BLaER1 (cell line): ENCODE measurements at regions not wholly inside any gene's neighbourhood (a gene's known extent, or its start where the extent isn't known, plus 50 kb on each side); places are given as distances from the start of the nearest gene placed in this dataset.

Experiments used
- H3K27ac ChIP-seq: shearing (Covaris generic); formaldehyde crosslinking; 2 replicates; pipeline ENCODE4 v1.8.1; 2022
- H3K27me3 ChIP-seq: shearing (Covaris generic); formaldehyde crosslinking; 2 replicates; pipeline ENCODE4 v1.8.1; 2022
- H3K36me3 ChIP-seq: shearing (Covaris generic); formaldehyde crosslinking; 2 replicates; pipeline ENCODE4 v1.8.1; 2022
- H3K4me1 ChIP-seq: shearing (Covaris generic); formaldehyde crosslinking; 2 replicates; pipeline ENCODE4 v1.8.1; 2022
- H3K4me2 ChIP-seq: shearing (Covaris generic); formaldehyde crosslinking; 2 replicates; pipeline ENCODE4 v1.8.1; 2022
- H3K4me3 ChIP-seq: shearing (Covaris generic); formaldehyde crosslinking; 2 replicates; pipeline ENCODE4 v1.8.1; 2022
- H3K9ac ChIP-seq: shearing (Covaris generic); formaldehyde crosslinking; 2 replicates; pipeline ENCODE4 v1.8.1; 2022
- H3K9me3 ChIP-seq: shearing (Covaris generic); formaldehyde crosslinking; 2 replicates; pipeline ENCODE4 v1.8.1; 2022
- H4K20me1 ChIP-seq: shearing (Covaris generic); formaldehyde crosslinking; 2 replicates; pipeline ENCODE4 v1.8.1; 2022
- Cebpa-rat ChIP-seq: shearing (Covaris generic); IDR thresholded peaks from 2 replicates; pipeline ENCODE4 v1.8.1; 2022

DNA sequence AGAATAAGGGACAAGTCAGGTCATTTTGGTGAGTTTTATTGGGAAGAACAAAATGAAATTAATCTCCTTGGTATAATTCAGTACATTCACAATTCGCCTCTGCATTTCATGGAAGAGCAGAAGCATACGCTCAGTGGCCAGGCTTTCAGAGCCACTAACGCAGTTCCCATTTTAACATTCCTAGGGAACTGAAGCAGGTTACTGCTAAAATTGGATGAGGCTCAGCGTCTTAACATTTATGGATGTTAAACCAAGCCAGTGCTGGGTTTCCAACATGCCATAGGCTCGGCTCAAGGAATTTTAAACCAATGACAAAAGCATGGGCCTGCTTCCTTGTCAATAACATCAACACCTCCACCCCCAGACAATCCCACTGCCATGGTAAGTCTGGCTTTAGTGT lies 172.7 kb upstream of the PRICKLE2 start:
- H3K4me2 ChIP-seq, result no peak overlapping the region
- H3K27ac ChIP-seq, result no peak overlapping the region
- H3K36me3 ChIP-seq, result no peaks in the 10 kb centered on the region
- no peak overlapping the region for H3K4me3 ChIP-seq
- H3K4me1 ChIP-seq, result peaks cover 10% of the 10 kb centered on the region
- no peaks in the 10 kb centered on the region for H3K9me3 ChIP-seq
- no peak overlapping the region for H3K9ac ChIP-seq
- no peak for TF ChIP-seq Cebpa-rat
- H4K20me1 ChIP-seq, result no peaks in the 10 kb centered on the region
- no peaks in the 10 kb centered on the region for H3K27me3 ChIP-seq

- no peak overlapping the region for H3K27ac ChIP-seq
- H3K4me1 ChIP-seq, result peaks cover 10% of the 10 kb centered on the region
Measured at GRCh38 chr3:64397573-64397972, 172.3 kb upstream of the PRICKLE2 start.

DNA sequence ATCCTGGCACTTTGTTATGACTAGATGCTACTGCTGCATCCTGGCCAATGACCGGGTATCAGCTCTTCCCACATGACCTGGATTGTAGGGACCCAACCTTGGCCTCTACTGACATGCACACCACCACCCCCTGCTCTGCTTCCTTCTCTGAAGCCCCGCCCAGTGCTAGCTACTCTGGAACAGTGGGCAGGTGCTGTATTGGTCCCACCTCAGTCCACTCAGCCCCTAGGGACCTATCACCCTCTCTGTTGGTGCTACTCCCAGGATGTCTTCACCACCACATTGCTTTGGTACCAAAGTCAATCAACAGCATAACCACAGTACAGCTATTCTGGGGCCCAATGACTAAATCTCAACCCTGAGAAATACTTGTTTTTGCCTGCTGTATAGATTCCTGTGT lies 170.2 kb upstream of the PRICKLE2 start:
- Histone ChIP-seq H3K27me3 (no peaks in the 10 kb centered on the region), H3K4me2 (no peak overlapping the region), H3K27ac (no peak overlapping the region), H4K20me1 (no peaks in the 10 kb centered on the region), H3K9ac (no peak overlapping the region), H3K4me1 (peaks cover 10% of the 10 kb centered on the region), H3K36me3 (no peaks in the 10 kb centered on the region), H3K4me3 (no peak overlapping the region), H3K9me3 (no peaks in the 10 kb centered on the region)
- no peak for TF ChIP-seq Cebpa-rat

More at GRCh38 chr3:64397573-64397972, 172.3 kb upstream of the PRICKLE2 start:
- TF ChIP-seq Cebpa-rat, result no peak
- Histone ChIP-seq H4K20me1 (no peaks in the 10 kb centered on the region), H3K9me3 (no peaks in the 10 kb centered on the region), H3K36me3 (no peaks in the 10 kb centered on the region), H3K4me2 (no peak overlapping the region), H3K4me3 (no peak overlapping the region), H3K27me3 (no peaks in the 10 kb centered on the region), H3K9ac (no peak overlapping the region)

- no peak overlapping the region for H3K27ac ChIP-seq
- H3K4me1 ChIP-seq, result peaks cover 10% of the 10 kb centered on the region
- TF ChIP-seq Cebpa-rat, result no peak
- no peak overlapping the region for H3K4me3 ChIP-seq
- H4K20me1 ChIP-seq, result no peaks in the 10 kb centered on the region
- H3K9me3 ChIP-seq, result no peaks in the 10 kb centered on the region
- no peaks in the 10 kb centered on the region for H3K36me3 ChIP-seq
- no peaks in the 10 kb centered on the region for H3K27me3 ChIP-seq
- no peak overlapping the region for H3K4me2 ChIP-seq
- no peak overlapping the region for H3K9ac ChIP-seq
Measured at GRCh38 chr3:64393193-64393592, 167.9 kb upstream of the PRICKLE2 start.

DNA sequence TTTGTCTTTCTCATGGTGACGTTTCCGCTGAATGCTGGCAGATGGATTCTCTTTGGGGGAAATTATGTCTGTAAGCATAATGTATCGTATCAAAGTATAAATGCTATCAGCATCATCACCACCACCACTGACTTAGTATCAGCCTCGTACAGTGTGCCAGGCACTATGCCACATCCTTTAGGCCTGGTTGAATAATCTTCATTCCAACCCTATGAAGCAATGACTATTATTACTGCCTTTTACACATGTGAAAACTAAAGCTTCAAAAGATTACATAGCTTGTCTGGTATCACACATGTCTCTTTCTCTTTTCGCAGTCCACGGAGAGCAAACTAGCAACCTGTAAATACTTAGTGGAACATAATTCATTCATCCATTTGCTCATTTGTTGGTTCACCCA lies 166.7 kb upstream of the PRICKLE2 start:
- Histone ChIP-seq H3K27me3 (no peaks in the 10 kb centered on the region), H3K36me3 (no peaks in the 10 kb centered on the region), H3K4me3 (no peak overlapping the region), H4K20me1 (no peaks in the 10 kb centered on the region), H3K9me3 (no peaks in the 10 kb centered on the region), H3K9ac (no peak overlapping the region), H3K27ac (no peak overlapping the region), H3K4me1 (peaks cover 6% of the 10 kb centered on the region), H3K4me2 (no peak overlapping the region)
- TF ChIP-seq Cebpa-rat, result no peak

DNA sequence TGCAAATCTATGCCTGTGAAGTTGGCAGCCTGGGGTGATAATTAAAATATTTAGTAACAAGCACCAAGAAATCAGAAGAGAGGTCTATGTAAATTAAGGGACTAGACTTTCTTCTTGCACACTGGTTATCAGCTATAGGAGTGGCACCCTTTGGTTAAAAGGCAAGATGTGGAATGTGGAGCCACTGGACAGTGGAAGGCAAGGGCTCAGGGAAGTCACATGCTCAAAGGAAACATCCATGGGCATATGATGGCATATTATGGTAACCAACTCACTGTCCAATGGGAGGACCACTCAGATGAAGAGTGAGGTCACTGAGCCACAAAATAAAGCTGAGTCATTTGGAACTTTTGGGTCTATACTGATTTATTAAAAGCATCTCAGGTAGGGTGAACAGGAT lies 165.6 kb upstream of the PRICKLE2 start:
- no peak overlapping the region for H3K4me3 ChIP-seq
- no peak for TF ChIP-seq Cebpa-rat

DNA sequence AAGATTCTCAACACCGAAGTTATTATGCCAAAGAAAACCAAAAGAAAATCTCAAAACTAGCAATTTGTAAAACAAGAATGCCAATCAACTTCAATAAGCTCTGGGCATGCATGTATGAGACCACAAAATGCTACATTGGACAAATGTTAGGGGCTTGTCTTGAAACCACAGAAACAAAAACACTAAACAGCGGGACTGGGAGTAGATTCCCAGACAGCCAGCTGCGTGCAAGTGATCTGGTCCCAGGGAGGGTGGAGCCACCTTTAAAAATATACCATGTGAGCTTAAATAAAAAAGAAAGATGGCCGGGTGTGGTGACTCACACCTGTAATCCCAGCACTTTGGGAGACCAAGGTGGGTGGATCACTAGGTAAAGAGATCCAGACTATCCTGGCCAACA lies 163.6 kb upstream of the PRICKLE2 start:
- H3K27ac ChIP-seq, result no peak overlapping the region
- TF ChIP-seq Cebpa-rat, result no peak
- H3K4me1 ChIP-seq, result no peaks in the 10 kb centered on the region
- no peak overlapping the region for H3K4me2 ChIP-seq
- H3K9ac ChIP-seq, result no peak overlapping the region
- H4K20me1 ChIP-seq, result no peaks in the 10 kb centered on the region
- H3K36me3 ChIP-seq, result no peaks in the 10 kb centered on the region
- no peaks in the 10 kb centered on the region for H3K9me3 ChIP-seq
- H3K27me3 ChIP-seq, result no peaks in the 10 kb centered on the region
- no peak overlapping the region for H3K4me3 ChIP-seq

More for the DNA sequence above, 165.6 kb upstream of the PRICKLE2 start:
- H3K36me3 ChIP-seq, result no peaks in the 10 kb centered on the region
- H3K4me1 ChIP-seq, result no peaks in the 10 kb centered on the region
- H3K4me2 ChIP-seq, result no peak overlapping the region
- no peaks in the 10 kb centered on the region for H3K27me3 ChIP-seq
- H3K27ac ChIP-seq, result no peak overlapping the region
- H4K20me1 ChIP-seq, result no peaks in the 10 kb centered on the region
- no peak overlapping the region for H3K9ac ChIP-seq
- H3K9me3 ChIP-seq, result no peaks in the 10 kb centered on the region

- no peaks in the 10 kb centered on the region for H3K36me3 ChIP-seq
- no peaks in the 10 kb centered on the region for H3K4me1 ChIP-seq
- TF ChIP-seq Cebpa-rat, result no peak
- no peaks in the 10 kb centered on the region for H3K9me3 ChIP-seq
- no peak overlapping the region for H3K27ac ChIP-seq
- H3K4me3 ChIP-seq, result no peak overlapping the region
- H4K20me1 ChIP-seq, result no peaks in the 10 kb centered on the region
- H3K27me3 ChIP-seq, result no peaks in the 10 kb centered on the region
- no peak overlapping the region for H3K4me2 ChIP-seq
- H3K9ac ChIP-seq, result no peak overlapping the region
Measured at GRCh38 chr3:64387688-64388087, 162.4 kb upstream of the PRICKLE2 start.

- Histone ChIP-seq H3K27ac (no peak overlapping the region), H3K4me2 (no peak overlapping the region), H3K9ac (no peak overlapping the region), H3K27me3 (no peaks in the 10 kb centered on the region), H3K4me1 (no peaks in the 10 kb centered on the region), H3K4me3 (no peak overlapping the region), H3K36me3 (no peaks in the 10 kb centered on the region), H3K9me3 (no peaks in the 10 kb centered on the region), H4K20me1 (no peaks in the 10 kb centered on the region)
- no peak for TF ChIP-seq Cebpa-rat
Measured at GRCh38 chr3:64385277-64385676, 160.0 kb upstream of the PRICKLE2 start.

DNA sequence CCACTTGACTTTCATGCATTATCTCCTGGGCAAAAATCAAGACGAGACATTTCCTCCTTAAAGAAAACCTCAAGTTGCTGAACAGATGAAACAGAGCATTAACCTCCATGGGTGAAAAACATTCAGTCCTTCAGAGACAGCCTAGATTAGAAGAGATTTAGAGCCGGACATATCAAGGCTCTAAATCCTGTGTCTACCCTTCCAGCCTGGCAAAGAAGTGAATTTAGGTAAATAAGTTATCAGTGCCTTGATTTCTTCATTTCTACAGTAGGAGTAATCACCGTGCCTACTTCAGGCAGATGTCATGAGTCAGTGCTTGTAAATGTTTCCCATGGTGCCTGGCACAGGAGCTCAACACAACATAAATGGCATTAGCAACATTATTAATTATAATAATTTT lies 159.3 kb upstream of the PRICKLE2 start:
- H3K4me1 ChIP-seq, result no peaks in the 10 kb centered on the region
- H3K4me2 ChIP-seq, result no peak overlapping the region
- TF ChIP-seq Cebpa-rat, result no peak
- no peak overlapping the region for H3K27ac ChIP-seq
- H3K4me3 ChIP-seq, result no peak overlapping the region
- no peaks in the 10 kb centered on the region for H3K9me3 ChIP-seq
- H3K9ac ChIP-seq, result no peak overlapping the region
- no peaks in the 10 kb centered on the region for H3K36me3 ChIP-seq
- H3K27me3 ChIP-seq, result no peaks in the 10 kb centered on the region
- no peaks in the 10 kb centered on the region for H4K20me1 ChIP-seq

- H3K9me3 ChIP-seq, result no peaks in the 10 kb centered on the region
Measured at GRCh38 chr3:64382153-64382552, 156.9 kb upstream of the PRICKLE2 start.

More at GRCh38 chr3:64382153-64382552, 156.9 kb upstream of the PRICKLE2 start:
- no peak overlapping the region for H3K4me3 ChIP-seq
- no peak overlapping the region for H3K27ac ChIP-seq
- H3K9ac ChIP-seq, result no peak overlapping the region
- H3K4me1 ChIP-seq, result no peaks in the 10 kb centered on the region
- H3K4me2 ChIP-seq, result no peak overlapping the region
- no peak for TF ChIP-seq Cebpa-rat
- H4K20me1 ChIP-seq, result no peaks in the 10 kb centered on the region
- H3K36me3 ChIP-seq, result no peaks in the 10 kb centered on the region
- H3K27me3 ChIP-seq, result no peaks in the 10 kb centered on the region
